HT-29 (cell line): ENCODE measurements at regions not wholly inside any gene's neighbourhood (a gene's known extent, or its start where the extent isn't known, plus 50 kb on each side); places are given as distances from the start of the nearest gene placed in this dataset.
"Not testable (repeated sequence)": the region's sequence is repeated elsewhere in the genome, so short reads cannot be mapped to it uniquely, and the experiment has no call there.

ENCODE experiments used
- DNase-seq: peaks from one replicate; pipeline ENCODE4 v3.0.0-alpha.2; 2015; ENCODE audit warnings: low spot score

GRCh38 chr12:105641749-105642148 lies 311.3 kb downstream of the C12orf75 start:
- no peak for DNase-seq

GRCh38 chr12:105644770-105645169 lies 314.3 kb downstream of the C12orf75 start:
- DNase-seq = no peak

DNA sequence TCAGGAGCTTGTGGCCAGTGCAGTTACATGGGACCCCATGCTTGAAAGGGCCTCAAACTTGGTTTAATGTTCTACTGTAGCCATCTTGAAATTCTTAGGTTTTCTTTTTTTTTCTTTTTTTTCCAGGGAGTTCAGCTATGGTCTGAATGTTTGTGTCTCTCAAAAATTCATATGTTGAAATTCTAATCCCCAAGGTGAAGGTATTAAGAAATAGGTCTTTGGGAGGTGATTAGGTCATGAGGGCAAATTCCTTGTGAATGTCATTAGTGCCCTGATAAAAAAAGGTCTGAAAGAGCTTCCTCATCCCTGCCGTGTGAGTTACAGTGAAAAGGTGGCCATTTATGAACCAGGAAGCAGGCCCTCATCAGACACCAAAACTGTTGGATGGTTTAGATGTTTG lies 324.1 kb downstream of the C12orf75 start:
- DNase-seq = no peak

- DNase-seq = no peak
These were observed 327.9 kb downstream of the C12orf75 start for GRCh38 chr12:105658389-105658788.

- DNase-seq = no peak
These were observed 329.0 kb downstream of the C12orf75 start for GRCh38 chr12:105659355-105660075.

DNA sequence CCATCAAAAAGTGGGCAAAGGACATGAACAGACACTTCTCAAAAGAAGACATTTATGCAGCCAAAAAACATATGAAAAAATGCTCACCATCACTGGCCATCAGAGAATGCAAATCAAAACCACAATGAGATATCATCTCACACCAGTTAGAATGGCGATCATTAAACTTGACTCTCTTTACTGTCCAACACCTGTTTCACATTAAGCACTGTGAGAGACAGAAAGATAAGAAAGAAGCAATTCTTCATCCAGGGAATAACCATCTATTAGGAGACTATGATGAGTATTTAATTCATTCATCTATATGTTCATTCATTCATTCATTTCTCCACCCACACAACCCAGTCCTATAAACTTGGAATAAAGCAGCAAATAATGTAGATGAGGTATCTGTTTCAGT lies 334.3 kb downstream of the C12orf75 start:
- not testable (repeated sequence) for DNase-seq

- no peak for DNase-seq
These were observed 334.9 kb downstream of the C12orf75 start for GRCh38 chr12:105665366-105665765.

- no peak for DNase-seq
These were observed 337.7 kb downstream of the C12orf75 start for GRCh38 chr12:105667973-105668743.

- no peak for DNase-seq
These were observed 340.2 kb downstream of the C12orf75 start for GRCh38 chr12:105670672-105671071.

DNA sequence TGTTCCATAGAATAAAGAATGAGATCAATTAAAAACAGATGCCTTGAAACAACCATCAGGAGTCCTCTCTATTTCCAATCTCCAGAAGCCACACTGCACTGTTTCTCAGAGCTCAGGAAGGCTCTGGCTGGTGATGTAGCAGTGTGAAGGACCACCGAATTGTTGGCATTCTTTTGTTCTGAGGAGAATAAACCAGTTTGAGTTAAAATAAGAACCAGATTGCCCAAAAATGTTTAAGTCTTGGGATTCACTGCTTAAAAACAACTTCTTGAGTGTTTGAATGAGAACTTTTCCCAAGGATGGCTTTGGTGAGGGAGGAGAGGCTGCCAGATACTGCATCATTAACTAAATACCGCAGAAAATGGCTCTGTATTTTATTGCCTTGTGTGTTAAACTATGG lies 341.2 kb downstream of the C12orf75 start:
- no peak for DNase-seq

- no peak for DNase-seq
These were observed 341.9 kb downstream of the C12orf75 start for GRCh38 chr12:105672121-105672975.

DNA sequence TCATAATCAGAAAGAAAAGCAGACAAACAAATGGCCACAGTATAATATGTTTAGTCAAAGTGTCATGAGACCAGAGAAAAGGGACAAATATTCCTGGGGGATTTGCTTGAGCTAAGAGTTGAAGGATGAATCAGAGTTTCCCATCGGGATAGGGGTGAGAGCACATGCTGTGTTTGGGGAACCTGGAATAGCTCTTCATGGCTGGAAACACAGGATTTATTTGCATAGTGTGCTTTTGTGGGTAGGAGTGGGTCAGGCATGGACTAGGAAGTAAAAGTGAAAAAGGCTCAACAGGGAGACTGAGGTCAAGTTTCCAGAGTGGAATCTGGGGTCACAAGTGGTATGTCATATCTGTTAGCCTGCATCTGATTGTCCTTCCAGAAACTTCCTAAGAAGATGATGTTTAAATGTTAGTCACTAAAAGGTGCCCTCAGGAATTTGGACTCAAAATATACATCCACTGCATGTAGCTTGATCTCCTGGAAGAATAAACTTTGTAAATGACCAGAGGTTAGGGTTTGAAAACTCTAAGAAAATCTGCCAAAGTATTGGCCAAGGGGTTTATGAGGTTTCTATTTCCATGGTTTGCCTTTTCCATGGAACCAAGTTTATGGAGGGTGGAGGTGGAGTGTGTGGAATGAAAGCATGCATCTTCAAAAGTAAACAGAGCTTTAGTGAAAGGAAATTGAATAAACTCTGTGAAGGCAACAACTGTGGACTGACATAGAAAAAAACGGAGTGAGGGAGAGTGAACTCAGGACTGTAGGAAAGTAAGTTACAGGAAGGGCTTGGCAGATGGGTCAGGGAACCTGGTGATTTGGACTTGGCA lies 344.6 kb downstream of the C12orf75 start:
- DNase-seq = no peak

DNA sequence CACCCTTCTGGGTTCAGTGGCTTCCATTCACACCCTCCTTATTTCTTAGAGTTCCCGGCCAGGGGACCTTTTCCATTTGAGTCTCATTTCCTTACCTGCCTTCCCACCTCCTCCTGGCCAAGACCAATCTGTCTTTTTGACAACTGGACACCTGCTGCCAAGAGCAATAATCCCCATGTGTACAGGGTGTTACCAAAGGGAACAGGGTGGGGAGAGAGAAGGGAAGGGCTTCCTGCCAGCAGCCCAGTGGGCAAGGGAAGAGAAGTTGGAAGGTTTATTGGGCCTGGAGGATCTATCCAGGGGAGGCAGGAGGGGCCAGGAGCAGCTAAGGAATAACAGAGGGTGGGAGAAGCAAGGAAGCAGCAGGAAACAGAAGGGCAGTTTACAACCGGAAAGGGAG lies 346.2 kb downstream of the C12orf75 start:
- peak; percentile 9 for DNase-seq

GRCh38 chr12:105677672-105678071 lies 347.2 kb downstream of the C12orf75 start:
- DNase-seq = no peak

GRCh38 chr12:105679982-105680381 lies 349.5 kb downstream of the C12orf75 start:
- DNase-seq = no peak

- no peak for DNase-seq
These were observed 350.9 kb downstream of the C12orf75 start for GRCh38 chr12:105681341-105681740.

DNA sequence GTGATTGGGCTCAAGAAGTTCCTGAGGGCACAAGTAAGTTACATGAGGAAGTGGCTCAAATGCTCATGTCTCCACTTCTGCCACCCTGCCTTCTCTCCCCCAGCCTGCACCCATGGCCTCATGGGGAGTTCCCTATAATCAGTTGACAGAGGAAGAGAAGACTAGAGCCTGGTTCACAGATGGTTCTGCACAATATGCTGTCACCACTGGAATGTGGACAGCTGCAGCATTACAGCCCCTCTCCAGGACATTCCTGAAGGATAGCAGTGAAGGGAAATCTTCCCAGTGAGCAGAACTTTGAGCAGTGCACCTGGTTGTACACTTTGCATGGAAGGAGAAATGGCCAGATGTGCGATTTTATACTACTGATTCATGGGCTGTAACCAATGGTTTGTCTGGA lies 352.3 kb downstream of the C12orf75 start:
- DNase-seq = not testable (repeated sequence)

DNA sequence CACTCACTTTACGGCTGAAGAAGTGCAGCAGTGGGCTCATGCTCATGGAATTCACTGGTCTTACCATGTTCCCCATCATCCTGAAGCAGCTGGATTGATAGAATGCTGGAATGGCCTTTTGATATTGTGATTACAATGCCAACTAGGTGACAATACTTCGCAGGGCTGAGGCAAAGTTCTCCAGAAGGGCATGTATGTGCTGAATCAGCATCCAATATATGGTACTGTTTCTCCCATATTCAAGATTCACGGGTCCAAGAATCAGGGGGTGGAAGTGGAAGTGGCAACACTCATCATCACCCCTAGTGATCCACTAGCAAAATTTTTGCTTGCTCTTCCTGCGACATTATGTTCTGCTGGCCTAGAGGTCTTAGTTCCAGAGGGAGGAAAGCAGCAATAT lies 353.3 kb downstream of the C12orf75 start:
- DNase-seq = not testable (repeated sequence)

DNA sequence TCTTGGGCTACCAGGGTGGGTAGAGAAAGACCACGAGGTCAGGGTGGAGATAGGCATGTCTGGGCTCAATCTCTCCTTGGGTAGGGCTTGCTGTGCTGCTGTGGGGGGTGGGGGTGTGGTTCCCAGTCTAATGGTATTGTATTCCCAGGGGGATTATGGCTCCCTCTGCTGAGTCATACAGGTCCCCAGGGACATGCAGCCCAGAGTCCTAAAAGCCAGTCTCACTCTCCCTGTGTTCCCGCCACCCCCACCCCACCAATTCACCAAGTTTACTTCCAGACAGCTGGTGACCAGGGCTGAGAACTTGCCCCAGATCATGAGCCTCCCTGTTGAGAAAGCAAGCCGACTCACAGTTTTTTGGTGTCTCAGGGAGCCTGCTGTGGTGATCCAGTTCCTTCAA lies 367.6 kb downstream of the C12orf75 start:
- DNase-seq = no peak

- no peak for DNase-seq
These were observed 368.7 kb downstream of the C12orf75 start for GRCh38 chr12:105699209-105699608.

DNA sequence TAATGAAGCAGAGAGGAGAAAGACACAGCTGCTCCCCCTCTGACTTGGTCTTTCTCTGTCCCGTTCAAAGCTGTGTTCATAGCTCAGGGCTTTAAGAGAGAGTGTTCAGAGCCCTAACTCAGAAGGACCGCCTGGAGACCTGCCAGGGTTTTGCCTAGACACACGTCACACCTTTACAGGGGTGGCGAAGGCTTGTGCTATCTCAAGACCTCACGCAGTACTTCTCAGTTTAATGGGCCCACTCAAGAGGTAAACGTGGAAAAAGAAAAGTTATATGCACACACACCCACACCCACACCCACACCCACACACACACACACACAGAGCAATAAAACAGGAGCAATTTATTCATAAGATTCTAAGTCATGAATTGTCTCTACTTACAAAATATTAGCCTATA lies 374.3 kb downstream of the C12orf75 start:
- no peak for DNase-seq
